Astrocyte (in vitro differentiated cells and primary cell): ENCODE measurements at regions not wholly inside any gene's neighbourhood (a gene's known extent, or its start where the extent isn't known, plus 50 kb on each side); places are given as distances from the start of the nearest gene placed in this dataset.
A peak's percentile ranks its signal among the peaks of the same experiment; 100 is the strongest.

ENCODE experiments used
- DNase-seq: peaks from one replicate; pipeline ENCODE4 v3.0.0-alpha.2; 2010; ENCODE audit warnings: low read depth
- FAIRE-seq: peaks from 2 replicates; lab custom pipeline; 2011; peaks lifted over from hg19 to GRCh38; lab: Jason Lieb, UNC
- H2AFZ ChIP-seq: 2 replicates; pipeline ENCODE4 v1.6.0; 2012; ENCODE audit warnings: low read depth, low read length, inconsistent platforms
- H3K27ac ChIP-seq: 2 replicates; pipeline ENCODE4 v1.5.1; 2011; ENCODE audit warnings: low read depth, low read length, inconsistent platforms
- H3K27me3 ChIP-seq: 2 replicates; pipeline ENCODE4 v1.6.0; 2011; ENCODE audit warnings: low read length, inconsistent platforms; ENCODE audit not compliant: insufficient read depth
- H3K36me3 ChIP-seq: 2 replicates; pipeline ENCODE4 v1.5.1; 2011; ENCODE audit warnings: low read length, inconsistent platforms; ENCODE audit not compliant: insufficient read depth
- H3K4me1 ChIP-seq: 2 replicates; pipeline ENCODE4 v1.5.1; 2011; ENCODE audit warnings: low read length, inconsistent platforms; ENCODE audit not compliant: insufficient read depth
- H3K4me2 ChIP-seq: 2 replicates; pipeline ENCODE4 v1.6.0; 2012; ENCODE audit warnings: low read length, inconsistent platforms
- H3K4me3 ChIP-seq: 2 replicates; pipeline ENCODE4 v1.5.1; 2011; ENCODE audit warnings: low read depth, mild to moderate bottlenecking, low read length, inconsistent platforms; ENCODE audit not compliant: insufficient read depth
- H3K79me2 ChIP-seq: 2 replicates; pipeline ENCODE4 v1.6.0; 2012; ENCODE audit warnings: mild to moderate bottlenecking, low read length, inconsistent platforms; ENCODE audit not compliant: insufficient read depth
- H3K9ac ChIP-seq: 2 replicates; pipeline ENCODE4 v1.6.0; 2012; ENCODE audit warnings: mild to moderate bottlenecking, low read length, inconsistent platforms
- H3K9me3 ChIP-seq: 2 replicates; pipeline ENCODE4 v1.5.1; 2012; ENCODE audit warnings: low read depth, mild to moderate bottlenecking, low read length, inconsistent platforms; ENCODE audit not compliant: insufficient read depth
- H4K20me1 ChIP-seq: 2 replicates; pipeline ENCODE4 v1.6.0; 2012; ENCODE audit warnings: low read length, inconsistent platforms; ENCODE audit not compliant: insufficient read depth
- H3K27ac Mint-ChIP-seq: one replicate; pipeline ENCODE4 v1.8.0; 2021; ENCODE audit warnings: mild to moderate bottlenecking, mixed read lengths; ENCODE audit not compliant: unreplicated experiment
- H3K27me3 Mint-ChIP-seq: one replicate; pipeline ENCODE4 v1.8.0; 2021; ENCODE audit warnings: low read depth, mixed read lengths; ENCODE audit not compliant: unreplicated experiment
- H3K36me3 Mint-ChIP-seq: one replicate; pipeline ENCODE4 v1.8.0; 2021; ENCODE audit warnings: low read depth, mixed read lengths; ENCODE audit not compliant: unreplicated experiment
- H3K4me1 Mint-ChIP-seq: one replicate; pipeline ENCODE4 v1.8.0; 2021; ENCODE audit warnings: low read depth, mixed read lengths; ENCODE audit not compliant: unreplicated experiment
- H3K4me3 Mint-ChIP-seq: one replicate; pipeline ENCODE4 v1.8.0; 2021; ENCODE audit warnings: mild to moderate bottlenecking, moderate library complexity, mixed read lengths; ENCODE audit not compliant: unreplicated experiment
- H3K9me3 Mint-ChIP-seq: one replicate; pipeline ENCODE4 v1.8.0; 2021; ENCODE audit warnings: mild to moderate bottlenecking, mixed read lengths; ENCODE audit not compliant: unreplicated experiment
- EZH2 ChIP-seq: IDR thresholded peaks from 2 replicates; pipeline ENCODE4 v1.6.1; 2012; ENCODE audit warnings: mild to moderate bottlenecking, low read length, inconsistent platforms; ENCODE audit not compliant: insufficient read depth
- TF ChIP-seq, protein P1 (sequence below): IDR thresholded peaks from 2 replicates; pipeline ENCODE4 v1.5.1; 2011; ENCODE audit warnings: low read depth, mild to moderate bottlenecking, inconsistent platforms, low read length, moderate library complexity; ENCODE audit not compliant: insufficient read depth

DNA sequence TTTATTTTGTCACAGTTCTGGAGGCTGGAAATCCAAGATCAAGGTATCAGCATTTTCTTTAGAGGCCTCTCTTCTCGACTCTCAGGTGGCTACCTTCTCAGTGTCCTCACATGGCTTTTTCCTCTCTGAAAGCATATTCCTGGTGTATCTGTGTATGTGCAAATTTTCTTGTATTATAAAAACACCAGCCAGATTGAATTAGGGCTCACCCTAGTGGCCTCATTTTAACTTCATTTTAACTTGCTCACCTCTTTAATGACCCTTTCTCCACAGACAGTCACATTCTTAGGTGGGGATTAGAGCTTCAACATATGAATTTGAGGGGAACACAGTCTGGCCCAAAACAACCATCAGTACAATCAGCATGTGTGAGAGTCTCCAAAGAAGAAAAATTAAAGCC lies 542.4 kb upstream of the FAM241A start:
- H3K27me3 ChIP-seq: no peaks in the 10 kb centered on the region
- H3K27ac ChIP-seq: no peak overlapping the region
- H3K4me1 ChIP-seq: no peaks in the 10 kb centered on the region
- TF ChIP-seq EZH2: no peak
- TF ChIP-seq, protein P1, sequence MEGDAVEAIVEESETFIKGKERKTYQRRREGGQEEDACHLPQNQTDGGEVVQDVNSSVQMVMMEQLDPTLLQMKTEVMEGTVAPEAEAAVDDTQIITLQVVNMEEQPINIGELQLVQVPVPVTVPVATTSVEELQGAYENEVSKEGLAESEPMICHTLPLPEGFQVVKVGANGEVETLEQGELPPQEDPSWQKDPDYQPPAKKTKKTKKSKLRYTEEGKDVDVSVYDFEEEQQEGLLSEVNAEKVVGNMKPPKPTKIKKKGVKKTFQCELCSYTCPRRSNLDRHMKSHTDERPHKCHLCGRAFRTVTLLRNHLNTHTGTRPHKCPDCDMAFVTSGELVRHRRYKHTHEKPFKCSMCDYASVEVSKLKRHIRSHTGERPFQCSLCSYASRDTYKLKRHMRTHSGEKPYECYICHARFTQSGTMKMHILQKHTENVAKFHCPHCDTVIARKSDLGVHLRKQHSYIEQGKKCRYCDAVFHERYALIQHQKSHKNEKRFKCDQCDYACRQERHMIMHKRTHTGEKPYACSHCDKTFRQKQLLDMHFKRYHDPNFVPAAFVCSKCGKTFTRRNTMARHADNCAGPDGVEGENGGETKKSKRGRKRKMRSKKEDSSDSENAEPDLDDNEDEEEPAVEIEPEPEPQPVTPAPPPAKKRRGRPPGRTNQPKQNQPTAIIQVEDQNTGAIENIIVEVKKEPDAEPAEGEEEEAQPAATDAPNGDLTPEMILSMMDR: no peak
- no peaks in the 10 kb centered on the region for H3K36me3 Mint-ChIP-seq
- peak; percentile 76 for FAIRE-seq
- no peaks in the 10 kb centered on the region for H3K9me3 Mint-ChIP-seq
- no peaks in the 10 kb centered on the region for H3K79me2 ChIP-seq
- no peak overlapping the region for H3K4me3 Mint-ChIP-seq
- H3K4me1 Mint-ChIP-seq: no peaks in the 10 kb centered on the region
- H3K4me2 ChIP-seq: no peak overlapping the region
- no peak overlapping the region for H3K9ac ChIP-seq
- H3K27me3 Mint-ChIP-seq: peaks cover 2% of the 10 kb centered on the region
- no peak overlapping the region for H2AFZ ChIP-seq
- H3K36me3 ChIP-seq: no peaks in the 10 kb centered on the region
- H4K20me1 ChIP-seq: no peaks in the 10 kb centered on the region
- no peak overlapping the region for H3K4me3 ChIP-seq
- DNase-seq: peak; percentile 2
- H3K9me3 ChIP-seq: no peaks in the 10 kb centered on the region
- no peak overlapping the region for H3K27ac Mint-ChIP-seq

DNA sequence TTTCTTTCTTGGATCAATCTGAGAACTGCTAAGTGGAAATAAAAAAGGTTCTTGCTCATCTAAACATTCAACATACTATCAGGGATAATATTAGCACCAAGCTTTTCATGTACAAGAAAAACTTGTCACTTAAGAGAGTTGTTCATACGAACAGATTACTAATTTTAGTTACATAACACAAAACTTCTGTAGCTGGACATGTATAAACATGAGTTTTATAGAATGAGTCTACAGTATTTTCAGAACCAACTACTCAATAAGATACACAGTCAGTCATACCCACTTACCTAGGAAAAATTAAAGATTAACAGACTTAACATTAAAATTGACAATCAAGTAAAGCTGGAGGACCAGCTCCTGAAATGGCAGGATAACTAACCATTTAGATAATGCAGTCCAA lies 540.1 kb upstream of the FAM241A start:
- no peaks in the 10 kb centered on the region for H4K20me1 ChIP-seq
- no peaks in the 10 kb centered on the region for H3K36me3 Mint-ChIP-seq
- no peak overlapping the region for H3K27ac ChIP-seq
- no peak overlapping the region for H3K4me3 Mint-ChIP-seq
- H3K4me3 ChIP-seq: no peak overlapping the region
- no peaks in the 10 kb centered on the region for H3K9me3 Mint-ChIP-seq
- no peaks in the 10 kb centered on the region for H3K4me1 ChIP-seq
- H3K4me1 Mint-ChIP-seq: no peaks in the 10 kb centered on the region
- no peak for TF ChIP-seq EZH2
- TF ChIP-seq, protein P1: no peak
- H3K36me3 ChIP-seq: no peaks in the 10 kb centered on the region
- no peak overlapping the region for H3K4me2 ChIP-seq
- H3K27me3 Mint-ChIP-seq: peaks cover 2% of the 10 kb centered on the region
- FAIRE-seq (no peak), DNase-seq (no peak)
- no peak overlapping the region for H3K27ac Mint-ChIP-seq
- no peaks in the 10 kb centered on the region for H3K79me2 ChIP-seq
- H3K9me3 ChIP-seq: no peaks in the 10 kb centered on the region
- H3K27me3 ChIP-seq: no peaks in the 10 kb centered on the region
- H2AFZ ChIP-seq: no peak overlapping the region
- H3K9ac ChIP-seq: no peak overlapping the region

DNA sequence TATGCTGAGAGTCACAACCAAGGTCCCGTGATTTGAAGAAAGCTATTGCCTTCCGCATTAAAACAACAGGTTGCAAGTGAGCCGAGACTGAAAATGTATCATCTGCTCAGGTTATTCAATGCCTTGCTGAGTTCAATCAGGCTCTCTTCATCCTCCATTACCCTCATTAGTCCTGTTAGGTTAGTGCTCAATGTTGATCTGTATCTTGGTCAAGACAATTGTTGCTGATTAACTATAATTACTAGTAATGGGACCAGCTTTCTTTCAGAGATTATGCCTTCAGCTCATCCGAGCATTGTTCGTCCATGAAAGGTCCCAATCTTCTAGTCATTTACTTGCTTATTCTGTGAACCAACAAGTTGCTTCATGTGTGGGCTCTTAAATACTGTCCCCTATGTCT lies 534.6 kb upstream of the FAM241A start:
- H3K27me3 Mint-ChIP-seq: peaks cover 2% of the 10 kb centered on the region
- no peaks in the 10 kb centered on the region for H3K36me3 ChIP-seq

More for the DNA sequence above, 534.6 kb upstream of the FAM241A start:
- Histone ChIP-seq H3K27me3 (no peaks in the 10 kb centered on the region), H3K9ac (no peak overlapping the region), H3K27ac (no peak overlapping the region), H3K4me2 (no peak overlapping the region), H4K20me1 (no peaks in the 10 kb centered on the region), H3K9me3 (no peaks in the 10 kb centered on the region), H3K4me1 (no peaks in the 10 kb centered on the region), H2AFZ (no peak overlapping the region), H3K4me3 (no peak overlapping the region), H3K79me2 (no peaks in the 10 kb centered on the region)
- DNase-seq (no peak), FAIRE-seq (no peak)
- no peak overlapping the region for H3K4me3 Mint-ChIP-seq
- no peaks in the 10 kb centered on the region for H3K4me1 Mint-ChIP-seq
- H3K9me3 Mint-ChIP-seq: no peaks in the 10 kb centered on the region
- H3K27ac Mint-ChIP-seq: no peak overlapping the region
- no peak for TF ChIP-seq EZH2
- TF ChIP-seq, protein P1: no peak
- H3K36me3 Mint-ChIP-seq: no peaks in the 10 kb centered on the region
